H1 (cell line): ENCODE measurements at regions not wholly inside any gene's neighbourhood (a gene's known extent, or its start where the extent isn't known, plus 50 kb on each side); places are given as distances from the start of the nearest gene placed in this dataset.

Source experiments
- CTCF ChIA-PET: fragments of 300-600 bp; sonication (Branson Sonifier 250); formaldehyde crosslinking; loops from one replicate; lab custom pipeline; 2021; ENCODE audit not compliant: partially characterized antibody; lab: Charles Lee
- POLR2A ChIA-PET: fragments of 300-600 bp; sonication (Branson Sonifier 250); formaldehyde crosslinking; loops from one replicate; lab custom pipeline; 2021; ENCODE audit warnings: inconsistent platforms; ENCODE audit not compliant: partially characterized antibody; lab: Charles Lee
- DNase-seq, 2 experiments: peaks; one replicate each; pipeline versions ENCODE4 v3.0.0 to v3.0.0-alpha.2; 2010 to 2022; ENCODE audit warnings: low spot score in 2 of 2, low read depth in 1 of 2, mixed read lengths in 1 of 2
- FAIRE-seq: peaks from 2 replicates; lab custom pipeline; 2011; peaks lifted over from hg19 to GRCh38; lab: Jason Lieb, UNC
- H2AFZ ChIP-seq: 2 replicates; pipeline ENCODE4 v1.8.1; 2012; ENCODE audit warnings: low read length, inconsistent platforms
- H2AK5ac ChIP-seq: 2 replicates; pipeline ENCODE4 v1.6.1; 2013; ENCODE audit warnings: low read depth, low read length
- H2BK120ac ChIP-seq: replicated peaks from 2 replicates; pipeline ENCODE3; 2013; ENCODE audit warnings: low read depth, low read length, inconsistent platforms
- H2BK12ac ChIP-seq: 2 replicates; pipeline ENCODE4 v1.6.1; 2013; ENCODE audit warnings: low read depth, low read length
- H2BK15ac ChIP-seq: 2 replicates; pipeline ENCODE4 v1.6.1; 2013; ENCODE audit warnings: low read length
- H2BK20ac ChIP-seq: 2 replicates; pipeline ENCODE4 v1.6.1; 2013; ENCODE audit warnings: low read length
- H2BK5ac ChIP-seq: 2 replicates; pipeline ENCODE4 v1.6.1; 2013; ENCODE audit warnings: low read depth, low read length
- H3K14ac ChIP-seq: 2 replicates; pipeline ENCODE4 v1.6.1; 2013; ENCODE audit warnings: inconsistent platforms; ENCODE audit not compliant: insufficient read length
- H3K18ac ChIP-seq: 2 replicates; pipeline ENCODE4 v1.6.1; 2013; ENCODE audit warnings: low read length; ENCODE audit errors: extremely low read depth
- H3K23ac ChIP-seq: 2 replicates; pipeline ENCODE4 v1.6.1; 2013; ENCODE audit warnings: inconsistent platforms; ENCODE audit not compliant: insufficient read length
- H3K23me2 ChIP-seq: 2 replicates; pipeline ENCODE4 v1.6.1; 2013; ENCODE audit warnings: low read depth, low read length
- H3K27ac ChIP-seq: 2 replicates; pipeline ENCODE4 v1.6.1; 2011; ENCODE audit warnings: low read depth, low read length, inconsistent platforms
- H3K27me3 ChIP-seq, 4 experiments: replicated peaks in 1 of 4; 1 replicate in 1 of 4; 2 replicates in 3 of 4; pipeline versions ENCODE4 v1.6.1 to v1.8.1; 2011 to 2013; ENCODE audit warnings: low read length in 3 of 4, mild to moderate bottlenecking in 3 of 4, inconsistent platforms in 2 of 4, mixed read lengths in 2 of 4, moderate library complexity in 1 of 4; ENCODE audit not compliant: control insufficient read depth in 3 of 4, insufficient read depth in 3 of 4; ENCODE audit errors: extremely low read depth in 1 of 4
- H3K36me3 ChIP-seq, 4 experiments: 2 replicates each; pipeline versions ENCODE4 v1.6.1 to v1.8.1; 2011 to 2013; ENCODE audit warnings: mild to moderate bottlenecking in 4 of 4, low read length in 3 of 4, moderate library complexity in 2 of 4, control low read depth in 1 of 4, inconsistent platforms in 1 of 4; ENCODE audit not compliant: insufficient read depth in 4 of 4, control insufficient read depth in 2 of 4
- H3K4ac ChIP-seq: replicated peaks from 2 replicates; pipeline ENCODE3; 2013; ENCODE audit warnings: low read length, low read depth, mixed read lengths, inconsistent platforms; ENCODE audit not compliant: insufficient read length
- H3K4me1 ChIP-seq, 4 experiments: replicated peaks in 1 of 4; 1 replicate in 1 of 4; 2 replicates in 3 of 4; pipeline versions ENCODE4 v1.6.1 to v1.8.1; 2011 to 2013; ENCODE audit warnings: low read length in 3 of 4, inconsistent platforms in 2 of 4, mixed read lengths in 1 of 4; ENCODE audit not compliant: insufficient read depth in 4 of 4, control insufficient read depth in 3 of 4
- H3K4me2 ChIP-seq, 2 experiments: 2 replicates each; pipeline versions ENCODE4 v1.6.1 to v1.8.1; 2011 to 2013; ENCODE audit warnings: low read depth in 2 of 2, low read length in 2 of 2, control low read depth in 1 of 2, inconsistent platforms in 1 of 2, mild to moderate bottlenecking in 1 of 2; ENCODE audit not compliant: insufficient read depth in 1 of 2
- H3K4me3 ChIP-seq, 4 experiments: fragments of 200-600, 300-600 bp in 1 of 4; sonication (generic), shearing (Covaris generic), sonication (Bioruptor Twin) in 1 of 4; 2 replicates each; pipeline versions ENCODE4 v1.5.1 to v1.8.1; 2011 to 2016; ENCODE audit warnings: low read length in 4 of 4, low read depth in 3 of 4, control low read depth in 2 of 4, inconsistent platforms in 2 of 4, mild to moderate bottlenecking in 2 of 4, mixed read lengths in 1 of 4, moderate library complexity in 1 of 4; ENCODE audit not compliant: insufficient read depth in 2 of 4; ENCODE audit errors: extremely low read depth in 1 of 4
- H3K56ac ChIP-seq: replicated peaks from 2 replicates; pipeline ENCODE3; 2013; ENCODE audit warnings: low read depth, mild to moderate bottlenecking, mixed read lengths, low read length, inconsistent platforms; ENCODE audit not compliant: insufficient read length
- H3K79me1 ChIP-seq: 2 replicates; pipeline ENCODE4 v1.6.1; 2013; ENCODE audit warnings: low read depth, low read length, control low read depth
- H3K79me2 ChIP-seq, 2 experiments: 2 replicates each; pipeline versions ENCODE4 v1.6.1 to v1.8.1; 2012 to 2013; ENCODE audit warnings: low read length in 2 of 2, mild to moderate bottlenecking in 2 of 2, inconsistent platforms in 1 of 2; ENCODE audit not compliant: insufficient read depth in 2 of 2, control insufficient read depth in 1 of 2
- H3K9ac ChIP-seq, 4 experiments: replicated peaks in 1 of 4; 1 replicate in 1 of 4; 2 replicates in 3 of 4; pipeline versions ENCODE4 v1.6.1 to v1.8.1; 2011 to 2013; ENCODE audit warnings: low read depth in 3 of 4, low read length in 3 of 4, control low read depth in 2 of 4, mild to moderate bottlenecking in 2 of 4, moderate library complexity in 2 of 4, inconsistent platforms in 1 of 4; ENCODE audit errors: extremely low read depth in 1 of 4
- H3K9me3 ChIP-seq, 2 experiments: 2 replicates each; pipeline versions ENCODE4 v1.6.1 to v1.8.1; 2012 to 2013; ENCODE audit warnings: mild to moderate bottlenecking in 2 of 2, moderate library complexity in 2 of 2, control low read depth in 1 of 2, inconsistent platforms in 1 of 2, low read depth in 1 of 2, low read length in 1 of 2, mixed read lengths in 1 of 2; ENCODE audit not compliant: insufficient read depth in 2 of 2
- H4K20me1 ChIP-seq, 2 experiments: replicated peaks in 1 of 2; 2 replicates each; pipeline versions ENCODE3 to v1.8.1; 2011 to 2013; ENCODE audit warnings: inconsistent platforms in 2 of 2, low read length in 2 of 2, mild to moderate bottlenecking in 1 of 2; ENCODE audit not compliant: insufficient read depth in 2 of 2, control insufficient read depth in 1 of 2
- H4K5ac ChIP-seq: 2 replicates; pipeline ENCODE4 v1.6.1; 2013; ENCODE audit warnings: low read length, low read depth, mixed read lengths, inconsistent platforms; ENCODE audit not compliant: insufficient read length
- H4K8ac ChIP-seq: 2 replicates; pipeline ENCODE4 v1.8.0; 2013; ENCODE audit warnings: mild to moderate bottlenecking, moderate library complexity, low read length, inconsistent platforms; ENCODE audit not compliant: insufficient read depth; ENCODE audit errors: extremely low read depth
- H4K91ac ChIP-seq: replicated peaks from 2 replicates; pipeline ENCODE3; 2013; ENCODE audit warnings: low read length, mixed read lengths, inconsistent platforms; ENCODE audit not compliant: insufficient read length
- BACH1 ChIP-seq: IDR thresholded peaks from 2 replicates; pipeline ENCODE4 v1.6.1; 2012; ENCODE audit warnings: low read length, improper control_type of control experiment
- BRCA1 ChIP-seq: IDR thresholded peaks from 2 replicates; pipeline ENCODE4 v1.6.1; 2012; ENCODE audit warnings: low read depth, low read length, improper control_type of control experiment
- CBX5 ChIP-seq: fragments of 300-800, 300-1000 bp; sonication (generic); IDR thresholded peaks from 2 replicates; pipeline ENCODE4 v1.7.1; 2016; ENCODE audit warnings: antibody characterized with exemption, low read length, low read depth
- CBX8 ChIP-seq: fragments of 300-800, 300-1000 bp; sonication (generic); IDR thresholded peaks from 2 replicates; pipeline ENCODE4 v1.7.1; 2016; ENCODE audit warnings: low read depth, low read length, borderline replicate concordance
- CEBPB ChIP-seq: IDR thresholded peaks from 2 replicates; pipeline ENCODE4 v1.6.1; 2012; ENCODE audit warnings: low read depth, low read length
- EP300 ChIP-seq, 2 experiments: IDR thresholded peaks; 1 replicate in 1 of 2; 2 replicates in 1 of 2; pipeline ENCODE4 v1.6.1; 2011 to 2012; ENCODE audit warnings: low read depth in 2 of 2, low read length in 2 of 2, mild to moderate bottlenecking in 2 of 2, borderline replicate concordance in 1 of 2, inconsistent platforms in 1 of 2, moderate library complexity in 1 of 2
- NRF1 ChIP-seq: IDR thresholded peaks from 2 replicates; pipeline ENCODE4 v1.6.1; 2011; ENCODE audit warnings: mild to moderate bottlenecking, low read depth, low read length, improper control_type of control experiment
- PHF8 ChIP-seq: fragments of 200-600 bp; sonication (generic); conservative IDR thresholded peaks from 2 replicates; pipeline ENCODE4 v1.7.1; 2012; ENCODE audit warnings: low read depth, mild to moderate bottlenecking, inconsistent platforms, low read length, moderate library complexity
- RBBP5 ChIP-seq: IDR thresholded peaks from 2 replicates; pipeline ENCODE4 v1.7.1; 2012; ENCODE audit warnings: low read depth, mild to moderate bottlenecking, inconsistent platforms, low read length, moderate library complexity, borderline replicate concordance
- SIN3A ChIP-seq, 2 experiments: IDR thresholded peaks in 1 of 2; conservative IDR thresholded peaks in 1 of 2; 2 replicates each; pipeline ENCODE4 v1.6.1; 2011 to 2012; ENCODE audit warnings: low read length in 2 of 2, improper control_type of control experiment in 1 of 2, low read depth in 1 of 2, mild to moderate bottlenecking in 1 of 2
- YY1 ChIP-seq: IDR thresholded peaks from 2 replicates; pipeline ENCODE4 v1.6.1; 2011; ENCODE audit warnings: low read depth, mild to moderate bottlenecking, low read length
- WGBS, 2 experiments: shearing (Covaris generic) in 1 of 2; methylation state at CpG; one replicate each; pipeline versions ENCODE4 v1.1.6 to v1.1.7; 2013 to 2015; ENCODE audit warnings: low lambda C conversion rate in 2 of 2, mixed read lengths in 2 of 2, inconsistent platforms in 1 of 2, low coverage in 1 of 2, missing lambda C conversion rate in 1 of 2; ENCODE audit not compliant: insufficient replicate concordance in 2 of 2, insufficient coverage in 1 of 2, insufficient read length in 1 of 2; ENCODE audit errors: extremely low coverage in 1 of 2, missing lambda C conversion rate in 1 of 2; 5-methylcytosine and 5-hydroxymethylcytosine counted together

DNA sequence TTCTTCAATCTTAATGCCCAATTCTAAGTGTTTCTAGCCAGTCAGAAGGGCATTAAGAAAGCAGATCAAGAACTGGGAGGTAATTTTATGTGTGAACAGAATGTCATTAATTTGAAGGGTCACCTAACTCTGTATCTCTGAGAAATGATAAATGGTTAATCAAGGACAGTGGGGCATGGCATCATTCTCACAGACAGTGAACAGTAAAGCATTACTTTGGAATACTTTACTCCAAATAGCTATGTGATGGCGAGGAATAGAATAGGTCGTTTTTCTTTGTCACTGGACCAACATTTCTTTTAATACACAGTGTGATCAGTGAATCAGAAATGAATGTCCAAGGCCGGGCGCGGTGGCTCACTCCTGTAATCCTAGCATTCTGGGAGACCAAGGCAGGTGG is 166.1 kb upstream of the KRR1 start:
- CTCF ChIA-PET, result interaction anchor here (0.6 kb wide), 1 partner anchor 9 kb away, joined by 3 read pairs; no protein-coding TSS in a partner anchor
- WGBS, 2 experiments, result 98% methylated on average over 5 of the region's 5 CpGs; no CpG with 5 or more reads in 1 of the 2 experiments

More for the DNA sequence above, 166.1 kb upstream of the KRR1 start:
- Histone ChIP-seq H2AFZ (no peak overlapping the region), H3K4me2 (no peak overlapping the region), H2BK15ac (no peak overlapping the region), H4K5ac (no peak overlapping the region), H2BK12ac (no peak overlapping the region)
- TF ChIP-seq SIN3A (conservative IDR thresholded peaks at IDR 0.05 in 1 of 2, IDR thresholded peaks at IDR 0.05 in 1 of 2; ENCODE audit: low read depth in 1 of 2, low read length in 2 of 2) (no peak), CEBPB (no peak), BACH1 (no peak), EP300 (IDR thresholded peaks at IDR 0.05; ENCODE audit: borderline replicate concordance in 1 of 2, low read depth in 2 of 2, low read length in 2 of 2) (no peak), CBX5 (no peak), CBX8 (no peak), YY1 (no peak), BRCA1 (no peak), PHF8 (no peak), RBBP5 (no peak), NRF1 (no peak)
- TF ChIP-seq, all 59 proteins: peak for 0
- DNase-seq, result no peak
- H3K23me2 ChIP-seq, result no peaks in the 10 kb centered on the region
- H3K9me3 ChIP-seq, result no peaks in the 10 kb centered on the region
- no peak overlapping the region for H3K18ac ChIP-seq
- no peak overlapping the region for H3K14ac ChIP-seq
- no peaks in the 10 kb centered on the region for H3K36me3 ChIP-seq
- no peak overlapping the region for H2BK5ac ChIP-seq
- no peak overlapping the region for H3K23ac ChIP-seq
- no peaks in the 10 kb centered on the region for H3K27me3 ChIP-seq
- no peak for FAIRE-seq
- H4K20me1 ChIP-seq, result no peaks in the 10 kb centered on the region
- POLR2A ChIA-PET, result no interaction called here
- H3K4me1 ChIP-seq, result no peaks in the 10 kb centered on the region
- H3K27ac ChIP-seq, result no peak overlapping the region
- no peak overlapping the region for H3K4me3 ChIP-seq
- H2BK20ac ChIP-seq, result no peak overlapping the region
- no peak overlapping the region for H4K91ac ChIP-seq
- no peak overlapping the region for H4K8ac ChIP-seq
- H3K4ac ChIP-seq, result no peak overlapping the region
- no peaks in the 10 kb centered on the region for H3K79me2 ChIP-seq
- H3K79me1 ChIP-seq, result no peaks in the 10 kb centered on the region
- H3K9ac ChIP-seq, result no peak overlapping the region
- H2AK5ac ChIP-seq, result no peak overlapping the region
- no peak overlapping the region for H3K56ac ChIP-seq
- no peak overlapping the region for H2BK120ac ChIP-seq
